GM12878 (cell line): ENCODE measurements at regions not wholly inside any gene's neighbourhood (a gene's known extent, or its start where the extent isn't known, plus 50 kb on each side); places are given as distances from the start of the nearest gene placed in this dataset.

Experiments
- ATAC-seq: fragments of 200-7000 bp; cut with Tn5 transposase; 3 replicates; pipeline ENCODE4 v1.9.1; 2020; ENCODE audit warnings: mild to moderate bottlenecking, moderate library complexity
- BruUV-seq: library from RNA; stranded (reverse); fragments of 400-500 nt; replicated peaks from 2 replicates; lab custom pipeline; 2021; lab: Mats Ljungman, UMichigan
- CTCF ChIA-PET: fragments of 300-600 bp; sonication (Branson Sonifier 250); formaldehyde crosslinking; extraction: SDS; loops from one replicate; lab custom pipeline; 2021; ENCODE audit warnings: inconsistent platforms; lab: Yijun Ruan, JAX
- POLR2A ChIA-PET: fragments of 350-600 bp; formaldehyde crosslinking; extraction: SDS; loops from one replicate; lab custom pipeline; 2021; ENCODE audit warnings: inconsistent platforms; lab: Charles Lee
- RAD21 ChIA-PET: fragments of 300-600 bp; sonication (Branson Sonifier 250); formaldehyde crosslinking; loops from one replicate; lab custom pipeline; 2023; ENCODE audit warnings: antibody characterized with exemption; ENCODE audit not compliant: unreplicated experiment; lab: Charles Lee
- SMC1A ChIA-PET: fragments of 300-600 bp; sonication (Branson Sonifier 250); formaldehyde crosslinking; loops from one replicate; lab custom pipeline; 2023; ENCODE audit not compliant: unreplicated experiment, uncharacterized antibody; lab: Charles Lee
- DNase-seq: peaks from one replicate; pipeline ENCODE4 v3.0.0-alpha.2; 2011; ENCODE audit warnings: low read depth, low spot score
- FAIRE-seq: peaks from 3 replicates; lab custom pipeline; 2011; peaks lifted over from hg19 to GRCh38; lab: Jason Lieb, UNC
- H2AFZ ChIP-seq: 2 replicates; pipeline ENCODE4 v1.6.0; 2011; ENCODE audit warnings: low read depth, low read length, control low read depth; ENCODE audit not compliant: control insufficient read depth
- H3K27ac ChIP-seq: 2 replicates; pipeline ENCODE4 v1.5.1; 2011; ENCODE audit warnings: control low read depth; ENCODE audit not compliant: control insufficient read depth, insufficient read depth
- H3K27me3 ChIP-seq, 2 experiments: replicated peaks in 1 of 2; 2 replicates each; pipeline versions ENCODE4 v1.6.0 to v1.6.1; 2011; ENCODE audit warnings: low read length in 1 of 2; ENCODE audit not compliant: control insufficient read depth in 2 of 2, insufficient read depth in 2 of 2
- H3K36me3 ChIP-seq, 2 experiments: 2 replicates each; pipeline ENCODE4 v1.5.1; 2011; ENCODE audit warnings: low read length in 1 of 2; ENCODE audit not compliant: control insufficient read depth in 2 of 2, insufficient read depth in 2 of 2
- H3K4me1 ChIP-seq: 2 replicates; pipeline ENCODE4 v1.6.1; 2011; ENCODE audit warnings: mild to moderate bottlenecking, low read length, moderate library complexity, mixed read lengths; ENCODE audit not compliant: control insufficient read depth, insufficient read depth
- H3K4me2 ChIP-seq: 2 replicates; pipeline ENCODE4 v1.6.0; 2011; ENCODE audit warnings: control low read depth; ENCODE audit not compliant: control insufficient read depth, insufficient read depth
- H3K4me3 ChIP-seq: fragments of 200-600 bp; sonication (generic); 2 replicates; pipeline ENCODE4 v1.5.1; 2016
- H3K79me2 ChIP-seq: 2 replicates; pipeline ENCODE4 v1.6.0; 2011; ENCODE audit warnings: low read length; ENCODE audit not compliant: control insufficient read depth, insufficient read depth
- H3K9ac ChIP-seq: 2 replicates; pipeline ENCODE4 v1.8.0; 2011; ENCODE audit warnings: low read length, control low read depth, mixed read lengths; ENCODE audit not compliant: control insufficient read depth, insufficient read depth
- H3K9me3 ChIP-seq: replicated peaks from 3 replicates; pipeline ENCODE4 v1.5.1; 2011; ENCODE audit warnings: mild to moderate bottlenecking, low read length; ENCODE audit not compliant: control insufficient read depth, insufficient read depth
- H4K20me1 ChIP-seq: 2 replicates; pipeline ENCODE4 v1.6.0; 2011; ENCODE audit not compliant: control insufficient read depth, insufficient read depth
- MTA3 ChIP-seq: IDR thresholded peaks from 2 replicates; pipeline ENCODE4 v1.6.1; 2012; ENCODE audit warnings: low read length, inconsistent platforms, borderline replicate concordance
- NR2C2 ChIP-seq: IDR thresholded peaks from 2 replicates; pipeline ENCODE4 v1.6.1; 2011; ENCODE audit warnings: borderline replicate concordance, low read depth; ENCODE audit not compliant: control insufficient read depth, insufficient read length
- RELB ChIP-seq: fragments of 450-650 bp; IDR thresholded peaks from 2 replicates; pipeline ENCODE4 v1.6.1; 2017; ENCODE audit warnings: low read depth, mild to moderate bottlenecking, moderate library complexity
- RFX5 ChIP-seq: IDR thresholded peaks from 2 replicates; pipeline ENCODE4 v1.6.1; 2011; ENCODE audit warnings: low read depth, low read length, improper control_type of control experiment
- SRF ChIP-seq, 2 experiments: IDR thresholded peaks; 2 replicates each; pipeline ENCODE4 v1.6.1; 2011; ENCODE audit warnings: low read depth in 2 of 2, low read length in 2 of 2, mild to moderate bottlenecking in 1 of 2, moderate library complexity in 1 of 2
- TAF1 ChIP-seq: IDR thresholded peaks from 2 replicates; pipeline ENCODE4 v1.6.1; 2011; ENCODE audit warnings: mild to moderate bottlenecking, low read depth, low read length, borderline replicate concordance
- ZBTB4 ChIP-seq: fragments of 450-650 bp; formaldehyde crosslinking; IDR thresholded peaks from 2 replicates; pipeline ENCODE4 v1.4.0; 2022; ENCODE audit warnings: mild to moderate bottlenecking, moderate library complexity
- ZNF274 ChIP-seq: IDR thresholded peaks from one replicate; pipeline ENCODE4 v1.8.0; 2011; ENCODE audit not compliant: insufficient read length, insufficient read depth
- ZSCAN29 ChIP-seq: fragments of 450-650 bp; IDR thresholded peaks from 2 replicates; pipeline ENCODE4 v1.6.1; 2017; ENCODE audit warnings: mild to moderate bottlenecking, moderate library complexity
- WGBS: methylation state at CpG from one replicate; pipeline ENCODE4 v1.1.6; 2016; ENCODE audit warnings: low lambda C conversion rate; ENCODE audit not compliant: insufficient replicate concordance, insufficient coverage; ENCODE audit errors: missing lambda C conversion rate; 5-methylcytosine and 5-hydroxymethylcytosine counted together
- in situ Hi-C: fragments of 300-500 bp; cut with MboI; formaldehyde crosslinking; loops from 9 replicates; pipeline ENCODE4 v1.14.3; 2018; ENCODE audit warnings: mixed read lengths
- intact Hi-C: fragments of 100-400 bp; cut with micrococcal nuclease; formaldehyde crosslinking; loops from one replicate; pipeline ENCODE4 v1.14.2; 2022; ENCODE audit not compliant: unreplicated experiment

- TF ChIP-seq SRF (IDR thresholded peaks at IDR 0.05; ENCODE audit: low read depth in 2 of 2, low read length in 2 of 2), result no peak
Measured at GRCh38 chr4:163967710-163968109, 473.2 kb downstream of the TMA16 start (continued).

GRCh38 chr4:163969291-163969690, 474.8 kb downstream of the TMA16 start:
- no peaks in the 10 kb centered on the region for H3K9me3 ChIP-seq
- no peaks in the 10 kb centered on the region; a peak in 1 of 4 replicates for H3K27me3 ChIP-seq
- 43% methylated on average over 4 of the region's 4 CpGs for WGBS
- H3K36me3 ChIP-seq, result no peaks in the 10 kb centered on the region
- no peak overlapping the region for H3K9ac ChIP-seq
- in situ Hi-C loops (no loop called here), intact Hi-C loops (no loop called here)
- SMC1A ChIA-PET, result no interaction called here
- BruUV-seq, result no TSS peak
- FAIRE-seq (no peak), ATAC-seq (no peak), DNase-seq (no peak)
- no peak overlapping the region for H3K4me2 ChIP-seq
- H3K4me3 ChIP-seq, result no peak overlapping the region
- H4K20me1 ChIP-seq, result no peaks in the 10 kb centered on the region
- H2AFZ ChIP-seq, result no peak overlapping the region
- POLR2A ChIA-PET, result no interaction called here
- no peak for TF ChIP-seq ZNF274
- no peak for TF ChIP-seq RELB
- no peak for TF ChIP-seq RFX5
- TF ChIP-seq NR2C2, result no peak
- TF ChIP-seq ZBTB4 (CRISPR knock-in tag), result no peak
- no peak for TF ChIP-seq TAF1
- TF ChIP-seq ZSCAN29, result no peak
- no peak for TF ChIP-seq MTA3
- CTCF ChIA-PET, result no interaction called here
- RAD21 ChIA-PET, result no interaction called here
- no peaks in the 10 kb centered on the region for H3K4me1 ChIP-seq
- no peaks in the 10 kb centered on the region for H3K79me2 ChIP-seq
- H3K27ac ChIP-seq, result no peak overlapping the region
